Left lobe of liver (tissue), 2 donors: ENCODE measurements at regions not wholly inside any gene's neighbourhood (a gene's known extent, or its start where the extent isn't known, plus 50 kb on each side); places are given as distances from the start of the nearest gene placed in this dataset.

Experiments
- ATAC-seq: fragments of 200-7000 bp; cut with Tn5 transposase; one replicate; pipeline ENCODE4 v1.9.1; 2020; ENCODE audit warnings: mild to moderate bottlenecking, moderate library complexity
- DNase-seq: peaks from one replicate; pipeline ENCODE4 v3.0.0-alpha.2; 2020; ENCODE audit warnings: low spot score
- donor health status: DM: no; HTN: no; CAD: no; lungs with moderate emphysema.
- donor health status: DM: no; HTN: yes; CAD: no.

GRCh38 chr3:194277104-194277785 lies 73.9 kb downstream of the CPN2 start:
- peak; percentile 81 for ATAC-seq
- DNase-seq = peak; percentile 81

- peak; percentile 62 for ATAC-seq
- peak; percentile 72 for DNase-seq
Measured at GRCh38 chr3:194277786-194278130, 73.4 kb downstream of the CPN2 start.

- no peak for ATAC-seq
- DNase-seq = no peak
Measured at GRCh38 chr3:194278186-194278845, 72.8 kb downstream of the CPN2 start.

GRCh38 chr3:194279101-194279500 lies 72.0 kb downstream of the CPN2 start:
- DNase-seq (no peak), ATAC-seq (no peak)

GRCh38 chr3:194279701-194280360 lies 71.3 kb downstream of the CPN2 start:
- DNase-seq = no peak
- ATAC-seq = no peak

- ATAC-seq (no peak), DNase-seq (no peak)
Measured at GRCh38 chr3:194280777-194281176, 70.4 kb downstream of the CPN2 start.

GRCh38 chr3:194281306-194281705 lies 69.8 kb downstream of the CPN2 start:
- ATAC-seq = no peak
- DNase-seq = no peak

GRCh38 chr3:194281766-194282165 lies 69.4 kb downstream of the CPN2 start:
- ATAC-seq (no peak), DNase-seq (no peak)

GRCh38 chr3:194282436-194283122 lies 68.5 kb downstream of the CPN2 start:
- DNase-seq (no peak), ATAC-seq (no peak)

- ATAC-seq (no peak), DNase-seq (no peak)
Measured at GRCh38 chr3:194283221-194284006, 67.7 kb downstream of the CPN2 start.

- no peak for DNase-seq
- no peak for ATAC-seq
Measured at GRCh38 chr3:194284351-194284750, 66.8 kb downstream of the CPN2 start.

- ATAC-seq (no peak), DNase-seq (no peak)
Measured at GRCh38 chr3:194285024-194285849, 65.9 kb downstream of the CPN2 start.

- ATAC-seq (no peak), DNase-seq (no peak)
Measured at GRCh38 chr3:194285850-194286197, 65.3 kb downstream of the CPN2 start.

- DNase-seq (no peak), ATAC-seq (no peak)
Measured at GRCh38 chr3:194286375-194287146, 64.6 kb downstream of the CPN2 start.

GRCh38 chr3:194287374-194287773 lies 63.8 kb downstream of the CPN2 start:
- ATAC-seq (no peak), DNase-seq (no peak)

- DNase-seq = no peak
- no peak for ATAC-seq
Measured at GRCh38 chr3:194287977-194288706, 63.0 kb downstream of the CPN2 start.
